ENCODE measurements at regions not wholly inside any gene's neighbourhood (a gene's known extent, or its start where the extent isn't known, plus 50 kb on each side); places are given as distances from the start of the nearest gene placed in this dataset.

GRCh38 chr13:66139250-66139649 is 1090.9 kb downstream of the PCDH9 start:
- Mint-ChIP-seq H3K4me3 (no peak overlapping the region), H3K27ac (no peak overlapping the region), H3K36me3 (ENCODE audit: insufficient read depth in 1 of 3, low read depth in 3 of 3) (no peaks in the 10 kb centered on the region), H3K4me1 (no peaks in the 10 kb centered on the region), H3K27me3 (ENCODE audit: low read depth) (no peaks in the 10 kb centered on the region; the same call in 1 of the 2 replicates), H3K9me3 (no peaks in the 10 kb centered on the region)
- Histone ChIP-seq H3K18ac (ENCODE audit: insufficient read length, low read depth, low read length) (no peak overlapping the region), H3K23me2 (ENCODE audit: insufficient read length, low read depth, low read length, poor library complexity, severe bottlenecking) (no peaks in the 10 kb centered on the region), H3K9me3 (ENCODE audit: control insufficient read depth, low read depth, low read length) (no peaks in the 10 kb centered on the region), H3K4ac (ENCODE audit: low read depth, low read length) (no peak overlapping the region), H4K5ac (ENCODE audit: insufficient read length, low read depth, low read length) (no peak overlapping the region), H4K91ac (ENCODE audit: insufficient read length, low read depth, low read length) (no peak overlapping the region), H2BK15ac (ENCODE audit: low read depth, low read length) (no peak overlapping the region), H2BK5ac (ENCODE audit: insufficient read length, low read length) (no peak overlapping the region), H3T11ph (ENCODE audit: low read length) (no peak overlapping the region), H4K20me1 (ENCODE audit: control insufficient read depth, insufficient read depth, insufficient read length) (no peaks in the 10 kb centered on the region), H3K23ac (ENCODE audit: insufficient read length, low read depth, low read length) (no peak overlapping the region), H3K56ac (ENCODE audit: insufficient read length, low read depth, low read length) (no peak overlapping the region), H3K4me2 (ENCODE audit: insufficient read depth, insufficient read length, low read length) (no peak overlapping the region), H4K8ac (replicated peaks; ENCODE audit: insufficient read length, low read depth, low read length) (no peak overlapping the region), H3K79me1 (ENCODE audit: insufficient read depth, low read depth, low read length, poor library complexity, severe bottlenecking) (no peaks in the 10 kb centered on the region), H2BK20ac (ENCODE audit: low read depth, low read length, poor library complexity, severe bottlenecking) (no peak overlapping the region), H3K79me2 (ENCODE audit: insufficient read depth, low read length) (no peaks in the 10 kb centered on the region; the same call in 1 of the 2 replicates), H2BK120ac (ENCODE audit: low read depth, low read length, poor library complexity, severe bottlenecking) (no peak overlapping the region), H2AFZ (ENCODE audit: low read length) (no peak overlapping the region), H3K27ac (ENCODE audit: insufficient read length, low read depth, low read length) (no peak overlapping the region), H2AK5ac (ENCODE audit: insufficient read length, low read length) (no peak overlapping the region), H3K27me3 (ENCODE audit: insufficient read depth, low read length) (no peaks in the 10 kb centered on the region), H3K14ac (ENCODE audit: insufficient read depth, low read length) (no peak overlapping the region), H2BK12ac (ENCODE audit: insufficient read length, low read depth, low read length) (no peak overlapping the region), H3K9ac (ENCODE audit: extremely low read depth, insufficient read length, low read length) (no peak overlapping the region), H3K4me1 (ENCODE audit: insufficient read depth, low read length) (no peaks in the 10 kb centered on the region)
- TF ChIP-seq CTCF (conservative IDR thresholded peaks at IDR 0.05), result no peak
- no CpG with 5 or more reads among the region's 3 CpGs for WGBS (ENCODE audit: extremely low coverage, insufficient read length, low lambda C conversion rate)
- no peak for DNase-seq
